Tibial nerve (tissue), 4 donors: ENCODE measurements at regions not wholly inside any gene's neighbourhood (a gene's known extent, or its start where the extent isn't known, plus 50 kb on each side); places are given as distances from the start of the nearest gene placed in this dataset.

Experiments used
- DNase-seq, 2 donors: peaks; one replicate each; pipeline ENCODE4 v3.0.0-alpha.2; 2019; ENCODE audit warnings: low spot score in 2 of 2
- H3K27ac ChIP-seq, 4 donors: fragments of 200-600 bp; sonication (generic) in 3 of 4; one replicate each; pipeline ENCODE4 v1.5.1; 2017 to 2019; ENCODE audit warnings: mild to moderate bottlenecking in 1 of 4
- H3K27me3 ChIP-seq, 2 donors: fragments of 200-600 bp; sonication (generic) in 1 of 2; one replicate each; pipeline versions ENCODE4 v1.5.1 to v1.6.0; 2017 to 2019
- H3K36me3 ChIP-seq, 3 donors: fragments of 200-600 bp; sonication (generic); one replicate each; pipeline ENCODE4 v1.5.1; 2018 to 2019
- H3K4me1 ChIP-seq, 4 donors: fragments of 200-600 bp; sonication (generic) in 3 of 4; one replicate each; pipeline ENCODE4 v1.5.1; 2017 to 2019
- H3K4me3 ChIP-seq, 4 donors: fragments of 200-600 bp; sonication (generic) in 3 of 4; one replicate each; pipeline ENCODE4 v1.5.1; 2017 to 2019; ENCODE audit warnings: mild to moderate bottlenecking in 1 of 4, moderate library complexity in 1 of 4
- H3K9me3 ChIP-seq, 4 donors: fragments of 200-600 bp; sonication (generic) in 3 of 4; one replicate each; pipeline ENCODE4 v1.5.1; 2017 to 2019
- CTCF ChIP-seq, 5 experiments: fragments of 200-600 bp in 3 of 5; fragments of 450-650 bp in 2 of 5; sonication (generic) in 3 of 5; IDR thresholded peaks; one replicate each; pipeline ENCODE4 v1.5.1; 2016 to 2019; ENCODE audit warnings: antibody characterized with exemption in 5 of 5, mild to moderate bottlenecking in 3 of 5, moderate library complexity in 2 of 5
- EP300 ChIP-seq, 2 donors: sonication (generic); formaldehyde crosslinking; IDR thresholded peaks; one replicate each; pipeline ENCODE4 v1.6.1; 2017; ENCODE audit warnings: antibody characterized with exemption in 2 of 2, mild to moderate bottlenecking in 1 of 2
- POLR2A ChIP-seq, 2 donors: fragments of 450-650 bp; IDR thresholded peaks; one replicate each; pipeline ENCODE4 v1.6.1; 2017; ENCODE audit warnings: antibody characterized with exemption in 2 of 2, mild to moderate bottlenecking in 2 of 2, moderate library complexity in 2 of 2
- WGBS, 2 donors: methylation state at CpG; one replicate each; pipeline ENCODE4 v1.1.5; 2018; 5-methylcytosine and 5-hydroxymethylcytosine counted together

DNA sequence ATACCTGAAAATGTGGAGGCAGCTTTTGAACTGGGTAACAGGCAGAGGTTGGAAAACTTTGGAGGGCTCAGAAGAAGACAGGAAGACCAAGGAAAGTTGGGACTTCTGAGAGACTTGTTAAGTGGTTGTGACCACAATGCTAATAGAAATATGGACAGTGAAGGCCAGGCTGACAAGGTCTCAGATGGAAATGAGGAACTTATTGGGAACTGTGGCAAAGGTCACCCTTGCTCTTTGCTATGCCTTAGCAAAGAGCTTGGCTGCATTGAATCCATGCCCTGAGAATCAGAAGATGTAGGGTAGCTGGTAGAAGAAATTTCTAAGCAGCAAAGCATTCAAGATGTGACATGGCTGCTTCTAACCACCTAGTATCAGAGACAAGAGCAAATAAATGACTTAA lies 244.4 kb upstream of the ADRA1B start:
- Histone ChIP-seq H3K9me3 (peaks cover 0 to 18% (median 0%) of the 10 kb centered on the region in 4 donors), H3K27me3 (no peaks in the 10 kb centered on the region), H3K36me3 (no peaks in the 10 kb centered on the region), H3K27ac (no peak overlapping the region), H3K4me1 (no peaks in the 10 kb centered on the region), H3K4me3 (no peak overlapping the region)
- no peak for DNase-seq
- TF ChIP-seq EP300 (IDR thresholded peaks at IDR 0.05): no peak
- TF ChIP-seq CTCF (IDR thresholded peaks at IDR 0.05): no peak
- no peak for TF ChIP-seq POLR2A (IDR thresholded peaks at IDR 0.05)

DNA sequence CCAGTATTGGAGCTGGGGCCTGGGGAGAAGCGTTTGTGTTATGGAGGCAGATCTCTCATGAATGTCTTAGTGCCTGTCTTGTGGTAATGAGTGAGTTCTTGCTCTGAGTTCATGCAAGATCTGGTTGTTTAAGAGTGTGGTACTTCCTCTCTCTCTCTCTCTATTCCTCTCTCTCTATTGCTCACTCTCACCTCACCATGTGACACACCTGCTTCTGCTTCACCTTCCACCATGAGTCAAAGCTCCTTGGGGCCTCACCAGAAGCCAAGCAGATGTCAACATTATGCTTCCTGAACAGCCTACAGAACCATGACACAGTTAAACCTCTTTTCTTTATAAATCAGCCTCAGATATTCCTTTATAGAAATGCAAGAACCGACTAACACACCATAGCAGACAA lies 242.7 kb upstream of the ADRA1B start:
- no peak for DNase-seq
- Histone ChIP-seq H3K9me3 (peaks cover 0 to 18% (median 0%) of the 10 kb centered on the region in 4 donors), H3K4me3 (no peak overlapping the region), H3K4me1 (no peaks in the 10 kb centered on the region), H3K27ac (no peak overlapping the region), H3K27me3 (no peaks in the 10 kb centered on the region), H3K36me3 (no peaks in the 10 kb centered on the region)
- WGBS, 2 donors: 64% methylated on average over 2 of the region's 2 CpGs
- TF ChIP-seq POLR2A (IDR thresholded peaks at IDR 0.05) (no peak), CTCF (IDR thresholded peaks at IDR 0.05) (no peak), EP300 (IDR thresholded peaks at IDR 0.05) (no peak)

- no peak overlapping the region for H3K4me3 ChIP-seq
- 0% methylated on average over 1 of the region's 1 CpG for WGBS, 2 donors
Observed at GRCh38 chr5:159678657-159679392, 237.5 kb upstream of the ADRA1B start.

GRCh38 chr5:159680095-159680494 lies 236.2 kb upstream of the ADRA1B start:
- Histone ChIP-seq H3K4me1 (no peaks in the 10 kb centered on the region), H3K4me3 (no peak overlapping the region), H3K9me3 (peaks cover 0 to 7% (median 0%) of the 10 kb centered on the region in 4 donors), H3K27me3 (no peaks in the 10 kb centered on the region), H3K27ac (no peak overlapping the region), H3K36me3 (no peaks in the 10 kb centered on the region)
- TF ChIP-seq EP300 (IDR thresholded peaks at IDR 0.05) (no peak), CTCF (IDR thresholded peaks at IDR 0.05) (no peak), POLR2A (IDR thresholded peaks at IDR 0.05) (no peak)
- DNase-seq: no peak
- 29 to 50% methylated on average over 3 of the region's 3 CpGs for WGBS, 2 donors

More at GRCh38 chr5:159678657-159679392, 237.5 kb upstream of the ADRA1B start:
- Histone ChIP-seq H3K27ac (no peak overlapping the region), H3K27me3 (no peaks in the 10 kb centered on the region), H3K36me3 (no peaks in the 10 kb centered on the region), H3K4me1 (no peaks in the 10 kb centered on the region), H3K9me3 (peaks cover 0 to 10% (median 0%) of the 10 kb centered on the region in 4 donors)
- no peak for DNase-seq
- TF ChIP-seq EP300 (IDR thresholded peaks at IDR 0.05) (no peak), CTCF (IDR thresholded peaks at IDR 0.05) (no peak), POLR2A (IDR thresholded peaks at IDR 0.05) (no peak)

GRCh38 chr5:159681661-159682060 lies 234.6 kb upstream of the ADRA1B start:
- TF ChIP-seq POLR2A (IDR thresholded peaks at IDR 0.05): no peak
- TF ChIP-seq EP300 (IDR thresholded peaks at IDR 0.05): no peak
- no peak for TF ChIP-seq CTCF (IDR thresholded peaks at IDR 0.05)
- Histone ChIP-seq H3K27ac (no peak overlapping the region), H3K4me1 (no peaks in the 10 kb centered on the region), H3K4me3 (no peak overlapping the region), H3K9me3 (peaks cover 0 to 7% (median 0%) of the 10 kb centered on the region in 4 donors), H3K36me3 (no peaks in the 10 kb centered on the region), H3K27me3 (no peaks in the 10 kb centered on the region)
- DNase-seq: no peak
